SH-SY5Y (cell line): ENCODE measurements at regions not wholly inside any gene's neighbourhood (a gene's known extent, or its start where the extent isn't known, plus 50 kb on each side); places are given as distances from the start of the nearest gene placed in this dataset.

Source experiments
- GATA2 ChIP-seq: IDR thresholded peaks from 2 replicates; pipeline ENCODE4 v1.6.1; 2011; ENCODE audit warnings: mild to moderate bottlenecking, low read depth, low read length
- GATA3 ChIP-seq: IDR thresholded peaks from 2 replicates; pipeline ENCODE4 v1.6.1; 2011; ENCODE audit warnings: low read depth, mild to moderate bottlenecking, low read length, moderate library complexity

GRCh38 chr3:177979703-177980102 lies 556.5 kb upstream of the KCNMB2 start:
- TF ChIP-seq GATA2 (no peak), GATA3 (no peak)
